ENCODE measurements at regions not wholly inside any gene's neighbourhood (a gene's known extent, or its start where the extent isn't known, plus 50 kb on each side); places are given as distances from the start of the nearest gene placed in this dataset.

DNA sequence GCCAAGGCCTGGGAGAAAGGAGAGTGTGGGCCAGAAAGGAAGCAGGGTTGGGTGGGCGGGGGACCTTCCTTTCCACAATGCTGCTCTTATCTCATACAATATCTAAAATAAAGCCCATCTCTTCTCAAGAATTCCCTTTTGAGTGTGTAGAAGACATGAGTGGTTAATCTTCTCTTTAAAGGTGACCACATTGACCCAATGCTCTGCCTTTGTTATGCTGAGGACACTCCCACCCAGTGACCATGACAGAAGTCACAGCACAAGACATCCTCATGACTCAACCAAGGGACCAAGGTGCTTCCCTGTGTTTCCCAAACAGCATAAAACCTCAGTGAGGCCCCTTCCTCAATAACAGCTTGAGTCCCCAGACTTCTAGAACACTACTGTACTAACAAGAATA is 193.0 kb upstream of the ADAMTS16 start:
- Mint-ChIP-seq H3K4me1 (no peaks in the 10 kb centered on the region), H3K9me3 (ENCODE audit: insufficient read depth) (no peaks in the 10 kb centered on the region), H3K27me3 (no peaks in the 10 kb centered on the region), H3K4me3 (no peak overlapping the region), H3K27ac (no peak overlapping the region)
- H3K79me2 ChIP-seq (ENCODE audit: control insufficient read depth, insufficient read depth, low read length) = no peaks in the 10 kb centered on the region
- H3K4me2 ChIP-seq (replicated peaks; ENCODE audit: low read depth, low read length, poor library complexity, severe bottlenecking) = no peak overlapping the region
- no peaks in the 10 kb centered on the region for H3K27me3 ChIP-seq (replicated peaks in 1 of 4; ENCODE audit: control extremely low read depth in 1 of 4, control insufficient read depth in 3 of 4, insufficient read depth in 4 of 4, low read length in 3 of 4)
- H4K20me1 ChIP-seq (ENCODE audit: control insufficient read depth, insufficient read depth, low read length, poor library complexity, severe bottlenecking) = no peaks in the 10 kb centered on the region
- no peaks in the 10 kb centered on the region for H3K4me1 ChIP-seq (ENCODE audit: control insufficient read depth in 2 of 2, insufficient read depth in 2 of 2, low read length in 2 of 2)
- intact Hi-C loops (cut with micrococcal nuclease) = no loop called here
- H2AFZ ChIP-seq (ENCODE audit: insufficient read depth, low read depth, low read length, poor library complexity, severe bottlenecking) = no peak overlapping the region
- H3K4me3 ChIP-seq (ENCODE audit: control extremely low read depth in 1 of 5, extremely low read depth in 1 of 5, insufficient read depth in 1 of 5, low read depth in 2 of 5, low read length in 4 of 5) = no peak overlapping the region
- ATAC-seq (ENCODE audit: low read depth) (no peak), DNase-seq (no peak)
- no CpG with 5 or more reads among the region's 1 CpG for WGBS (ENCODE audit: insufficient coverage)
- POLR2A ChIA-PET = no interaction called here
- no peaks in the 10 kb centered on the region for H3K36me3 ChIP-seq (replicated peaks in 1 of 2; ENCODE audit: control extremely low read depth in 1 of 2, control insufficient read depth in 1 of 2, extremely low read depth in 1 of 2, insufficient read depth in 2 of 2, low read length in 1 of 2)
- no peak overlapping the region for H3K27ac ChIP-seq (ENCODE audit: low read length in 2 of 2)
- CTCF ChIA-PET = no interaction called here
- peaks cover 0 to 6% (median 0%) of the 10 kb centered on the region in 3 donors for H3K9me3 ChIP-seq (ENCODE audit: control extremely low read depth in 1 of 3, control insufficient read depth in 2 of 3, insufficient read depth in 1 of 3, low read length in 2 of 3)
- no peak overlapping the region for H3K9ac ChIP-seq (ENCODE audit: low read length)
- TF ChIP-seq, protein P1, sequence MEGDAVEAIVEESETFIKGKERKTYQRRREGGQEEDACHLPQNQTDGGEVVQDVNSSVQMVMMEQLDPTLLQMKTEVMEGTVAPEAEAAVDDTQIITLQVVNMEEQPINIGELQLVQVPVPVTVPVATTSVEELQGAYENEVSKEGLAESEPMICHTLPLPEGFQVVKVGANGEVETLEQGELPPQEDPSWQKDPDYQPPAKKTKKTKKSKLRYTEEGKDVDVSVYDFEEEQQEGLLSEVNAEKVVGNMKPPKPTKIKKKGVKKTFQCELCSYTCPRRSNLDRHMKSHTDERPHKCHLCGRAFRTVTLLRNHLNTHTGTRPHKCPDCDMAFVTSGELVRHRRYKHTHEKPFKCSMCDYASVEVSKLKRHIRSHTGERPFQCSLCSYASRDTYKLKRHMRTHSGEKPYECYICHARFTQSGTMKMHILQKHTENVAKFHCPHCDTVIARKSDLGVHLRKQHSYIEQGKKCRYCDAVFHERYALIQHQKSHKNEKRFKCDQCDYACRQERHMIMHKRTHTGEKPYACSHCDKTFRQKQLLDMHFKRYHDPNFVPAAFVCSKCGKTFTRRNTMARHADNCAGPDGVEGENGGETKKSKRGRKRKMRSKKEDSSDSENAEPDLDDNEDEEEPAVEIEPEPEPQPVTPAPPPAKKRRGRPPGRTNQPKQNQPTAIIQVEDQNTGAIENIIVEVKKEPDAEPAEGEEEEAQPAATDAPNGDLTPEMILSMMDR (IDR thresholded peaks at IDR 0.05) = no peak
- TF ChIP-seq EZH2 (IDR thresholded peaks at IDR 0.05; ENCODE audit: borderline replicate concordance, insufficient read depth, low read depth, low read length, poor library complexity, severe bottlenecking) = no peak

DNA sequence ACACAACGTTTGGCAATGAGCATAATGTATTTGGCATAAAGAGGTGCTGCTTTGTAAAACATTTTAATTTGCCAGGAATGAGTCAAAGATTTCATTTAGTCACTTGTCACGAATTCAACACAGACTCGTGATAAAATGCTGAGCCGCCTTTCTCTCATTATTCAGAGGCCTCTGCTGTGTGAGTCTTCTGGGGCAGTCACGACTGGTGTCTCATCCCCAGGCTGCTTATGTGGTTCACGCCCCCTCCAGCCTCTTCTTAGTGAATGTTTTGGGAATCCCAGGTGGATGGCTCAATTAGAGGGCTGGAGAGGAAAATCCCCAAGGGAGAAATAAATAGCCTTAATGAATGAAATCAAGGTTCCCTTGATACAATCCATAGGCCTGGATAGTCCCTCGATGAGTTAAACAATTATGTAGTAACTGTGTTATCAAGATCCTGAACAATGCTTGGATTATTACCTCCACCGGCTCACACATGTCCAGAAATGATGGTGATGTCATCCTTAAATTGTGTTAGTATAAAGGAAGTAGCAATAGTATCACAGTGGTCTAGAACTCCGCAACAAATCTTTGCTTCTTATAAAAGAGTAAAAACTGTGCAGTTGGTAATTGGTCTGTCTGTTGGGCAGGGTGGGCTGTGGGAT is 192.1 kb upstream of the ADAMTS16 start:
- DNase-seq = no peak
- no peaks in the 10 kb centered on the region for H3K79me2 ChIP-seq (ENCODE audit: control insufficient read depth, insufficient read depth, low read length)
- H3K27me3 ChIP-seq (replicated peaks in 1 of 4; ENCODE audit: control extremely low read depth in 1 of 4, control insufficient read depth in 3 of 4, insufficient read depth in 4 of 4, low read length in 3 of 4) = no peaks in the 10 kb centered on the region
- ChIA-PET CTCF (no interaction called here), POLR2A (no interaction called here)
- intact Hi-C loops (cut with micrococcal nuclease) = no loop called here
- H3K27ac Mint-ChIP-seq = no peak overlapping the region
- no peak for ATAC-seq (ENCODE audit: low read depth)
- H3K4me2 ChIP-seq (replicated peaks; ENCODE audit: low read depth, low read length, poor library complexity, severe bottlenecking) = no peak overlapping the region
- 81% methylated on average over 6 of the region's 9 CpGs for WGBS (ENCODE audit: insufficient coverage)
- H2AFZ ChIP-seq (ENCODE audit: insufficient read depth, low read depth, low read length, poor library complexity, severe bottlenecking) = no peak overlapping the region
- no peaks in the 10 kb centered on the region for H4K20me1 ChIP-seq (ENCODE audit: control insufficient read depth, insufficient read depth, low read length, poor library complexity, severe bottlenecking)
- H3K4me1 ChIP-seq (ENCODE audit: control insufficient read depth in 2 of 2, insufficient read depth in 2 of 2, low read length in 2 of 2) = no peaks in the 10 kb centered on the region
- no peaks in the 10 kb centered on the region for H3K27me3 Mint-ChIP-seq
- no peak overlapping the region for H3K9ac ChIP-seq (ENCODE audit: low read length)
- H3K4me3 Mint-ChIP-seq = no peak overlapping the region
- no peaks in the 10 kb centered on the region for H3K4me1 Mint-ChIP-seq
- peaks cover 0 to 6% (median 0%) of the 10 kb centered on the region in 3 donors for H3K9me3 ChIP-seq (ENCODE audit: control extremely low read depth in 1 of 3, control insufficient read depth in 2 of 3, insufficient read depth in 1 of 3, low read length in 2 of 3)
- no peak overlapping the region for H3K27ac ChIP-seq (ENCODE audit: low read length in 2 of 2)
- no peak overlapping the region for H3K4me3 ChIP-seq (ENCODE audit: control extremely low read depth in 1 of 5, extremely low read depth in 1 of 5, insufficient read depth in 1 of 5, low read depth in 2 of 5, low read length in 4 of 5)
- no peaks in the 10 kb centered on the region for H3K36me3 ChIP-seq (replicated peaks in 1 of 2; ENCODE audit: control extremely low read depth in 1 of 2, control insufficient read depth in 1 of 2, extremely low read depth in 1 of 2, insufficient read depth in 2 of 2, low read length in 1 of 2)
- H3K9me3 Mint-ChIP-seq (ENCODE audit: insufficient read depth) = no peaks in the 10 kb centered on the region
- TF ChIP-seq EZH2 (IDR thresholded peaks at IDR 0.05; ENCODE audit: borderline replicate concordance, insufficient read depth, low read depth, low read length, poor library complexity, severe bottlenecking) = no peak
- TF ChIP-seq, protein P1 (IDR thresholded peaks at IDR 0.05) = no peak
